Ishikawa (cell line): ENCODE measurements at regions not wholly inside any gene's neighbourhood (a gene's known extent, or its start where the extent isn't known, plus 50 kb on each side); places are given as distances from the start of the nearest gene placed in this dataset.
A peak's percentile ranks its signal among the peaks of the same experiment; 100 is the strongest.

Source experiments
- CEBPB ChIP-seq: IDR thresholded peaks from 2 replicates; pipeline ENCODE4 v1.6.1; 2012
- CREB1 ChIP-seq: IDR thresholded peaks from 2 replicates; pipeline ENCODE4 v1.6.1; 2012; ENCODE audit warnings: low read depth
- EGR1 ChIP-seq: IDR thresholded peaks from 2 replicates; pipeline ENCODE4 v1.6.1; 2012
- EP300 ChIP-seq: IDR thresholded peaks from 2 replicates; pipeline ENCODE4 v1.6.1; 2012; ENCODE audit warnings: borderline replicate concordance
- FOXM1 ChIP-seq: IDR thresholded peaks from 2 replicates; pipeline ENCODE4 v1.6.1; 2012; ENCODE audit warnings: low read depth, borderline replicate concordance
- MAX ChIP-seq: IDR thresholded peaks from 2 replicates; pipeline ENCODE4 v1.6.1; 2012
- NFIC ChIP-seq: IDR thresholded peaks from 2 replicates; pipeline ENCODE4 v1.6.1; 2012
- RAD21 ChIP-seq: IDR thresholded peaks from 2 replicates; pipeline ENCODE4 v1.6.1; 2012; ENCODE audit warnings: low read depth
- REST ChIP-seq: IDR thresholded peaks from 2 replicates; pipeline ENCODE4 v1.6.1; 2012; ENCODE audit warnings: low read depth, mild to moderate bottlenecking
- TAF1 ChIP-seq: IDR thresholded peaks from 2 replicates; pipeline ENCODE4 v1.6.1; 2012; ENCODE audit warnings: low read depth, mild to moderate bottlenecking
- TCF12 ChIP-seq: IDR thresholded peaks from 2 replicates; pipeline ENCODE4 v1.6.1; 2012; ENCODE audit warnings: low read depth
- TEAD4 ChIP-seq: IDR thresholded peaks from 2 replicates; pipeline ENCODE4 v1.6.1; 2012
- USF1 ChIP-seq: IDR thresholded peaks from 2 replicates; pipeline ENCODE4 v1.6.1; 2012
- YY1 ChIP-seq: IDR thresholded peaks from 2 replicates; pipeline ENCODE4 v1.6.1; 2012; ENCODE audit warnings: low read depth
- ZBTB7A ChIP-seq: IDR thresholded peaks from 2 replicates; pipeline ENCODE4 v1.6.1; 2012; ENCODE audit warnings: low read depth

- TF ChIP-seq YY1 (no peak), CREB1 (no peak), TAF1 (no peak), ZBTB7A (no peak), NFIC (no peak), FOXM1 (no peak), EGR1 (no peak), TEAD4 (no peak)
Measured at GRCh38 chr21:23101111-23101510, 2102.9 kb downstream of the NCAM2 start.

- TF ChIP-seq FOXM1: no peak
- no peak for TF ChIP-seq ZBTB7A
- no peak for TF ChIP-seq RAD21
- no peak for TF ChIP-seq TAF1
- no peak for TF ChIP-seq TCF12
- TF ChIP-seq CREB1: no peak
Measured at GRCh38 chr21:23108533-23108932, 2110.3 kb downstream of the NCAM2 start.

- TF ChIP-seq EP300 (peak; percentile 38; the same call in 1 of the 2 replicates), MAX (peak; percentile 54), FOXM1 (no peak), CREB1 (no peak)
Measured at GRCh38 chr21:23111070-23111600, 2112.9 kb downstream of the NCAM2 start.

GRCh38 chr21:23119491-23119890 is 2121.3 kb downstream of the NCAM2 start:
- no peak for TF ChIP-seq RAD21
- TF ChIP-seq ZBTB7A: no peak
- no peak for TF ChIP-seq TCF12
- TF ChIP-seq EGR1: no peak
- TF ChIP-seq FOXM1: no peak
- TF ChIP-seq YY1: no peak
- no peak for TF ChIP-seq TAF1
- TF ChIP-seq REST: no peak
- no peak for TF ChIP-seq CREB1
- TF ChIP-seq NFIC: no peak
- TF ChIP-seq TEAD4: no peak
- TF ChIP-seq MAX: no peak
- no peak for TF ChIP-seq CEBPB
- TF ChIP-seq USF1: no peak
- no peak for TF ChIP-seq EP300

GRCh38 chr21:23127973-23128372 is 2129.8 kb downstream of the NCAM2 start:
- no peak for TF ChIP-seq TAF1

GRCh38 chr21:23130308-23130707 is 2132.1 kb downstream of the NCAM2 start:
- TF ChIP-seq MAX: no peak
- TF ChIP-seq TCF12: no peak
- no peak for TF ChIP-seq FOXM1
- TF ChIP-seq EP300: no peak
- no peak for TF ChIP-seq CEBPB
- TF ChIP-seq ZBTB7A: no peak
- no peak for TF ChIP-seq USF1
- no peak for TF ChIP-seq CREB1

GRCh38 chr21:23131177-23131576 is 2133.0 kb downstream of the NCAM2 start:
- TF ChIP-seq TCF12 (no peak), RAD21 (peak; percentile 28; the same call in 1 of the 2 replicates), TAF1 (no peak)

- TF ChIP-seq TCF12: no peak
- no peak for TF ChIP-seq TEAD4
Measured at GRCh38 chr21:23138797-23139196, 2140.6 kb downstream of the NCAM2 start.

- TF ChIP-seq TEAD4 (no peak), TAF1 (no peak), TCF12 (no peak), USF1 (no peak), CREB1 (no peak), NFIC (no peak), MAX (no peak), EGR1 (no peak), EP300 (no peak), CEBPB (no peak), ZBTB7A (no peak), YY1 (no peak), FOXM1 (no peak), REST (no peak)
Measured at GRCh38 chr21:23152130-23152529, 2153.9 kb downstream of the NCAM2 start.
